T-helper 22 cell (primary cell): ENCODE measurements at regions not wholly inside any gene's neighbourhood (a gene's known extent, or its start where the extent isn't known, plus 50 kb on each side); places are given as distances from the start of the nearest gene placed in this dataset.
"Not testable (repeated sequence)": the region's sequence is repeated elsewhere in the genome, so short reads cannot be mapped to it uniquely, and the experiment has no call there.

Source experiments
- DNase-seq: peaks from one replicate; pipeline ENCODE4 v3.0.0-alpha.2; 2020; ENCODE audit warnings: low read depth

DNA sequence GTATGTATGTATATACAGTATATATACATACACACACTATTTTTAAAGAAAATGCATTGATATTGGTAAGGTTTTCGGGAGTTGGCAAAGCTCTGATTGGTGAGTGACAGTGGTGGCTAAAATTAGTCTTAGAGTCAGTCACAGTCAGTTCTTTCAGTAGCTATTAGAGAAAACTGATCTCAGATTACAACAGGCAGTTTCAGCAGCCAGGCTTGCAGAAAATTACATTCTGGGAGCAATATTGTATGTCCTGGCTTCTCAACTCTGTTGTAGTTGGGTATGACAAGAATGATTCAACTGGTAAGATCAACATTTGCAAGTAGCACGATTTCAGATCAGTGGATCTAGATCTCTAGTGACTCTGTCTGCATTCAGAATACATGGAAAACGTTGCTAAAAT, 897.9 kb upstream of the AUTS2 start:
- no peak for DNase-seq

DNA sequence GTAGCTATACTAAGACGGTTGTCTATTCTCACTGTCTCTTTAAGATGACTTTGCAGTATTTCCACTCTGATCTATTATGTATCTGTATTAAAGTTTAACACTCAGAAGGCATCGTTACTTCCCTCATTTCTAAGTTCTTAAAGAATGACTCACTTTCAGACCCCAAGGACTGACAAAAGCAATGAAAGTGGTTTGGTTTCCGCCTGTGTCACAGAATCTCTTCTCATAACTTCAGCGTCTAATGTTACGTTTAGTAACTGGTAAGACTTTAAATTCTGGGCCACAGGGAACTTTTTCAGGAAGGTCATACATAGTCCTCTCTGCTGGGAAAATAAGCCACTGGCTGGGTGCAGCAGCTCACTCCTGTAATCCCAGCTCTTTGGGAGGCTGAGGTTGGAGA, 892.0 kb upstream of the AUTS2 start:
- DNase-seq: no peak

DNA sequence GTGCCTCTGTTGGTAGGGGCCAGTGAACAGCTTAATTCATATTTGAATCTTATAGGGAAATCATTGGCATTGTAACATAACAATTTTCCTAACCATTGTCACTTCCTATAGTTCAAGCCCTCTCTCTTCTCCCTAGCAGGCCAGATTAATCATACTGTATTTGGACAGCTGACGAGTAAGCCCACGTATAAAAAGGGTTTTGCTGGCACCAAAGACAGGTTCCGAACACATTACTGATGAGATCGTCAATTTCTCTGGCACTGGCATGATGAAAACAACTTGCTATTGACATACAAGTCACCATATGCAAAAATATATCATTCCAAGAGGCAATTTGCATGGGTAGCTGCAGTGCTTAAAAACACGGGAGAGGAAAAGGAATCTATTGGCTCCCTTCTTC, 891.1 kb upstream of the AUTS2 start:
- DNase-seq: no peak

DNA sequence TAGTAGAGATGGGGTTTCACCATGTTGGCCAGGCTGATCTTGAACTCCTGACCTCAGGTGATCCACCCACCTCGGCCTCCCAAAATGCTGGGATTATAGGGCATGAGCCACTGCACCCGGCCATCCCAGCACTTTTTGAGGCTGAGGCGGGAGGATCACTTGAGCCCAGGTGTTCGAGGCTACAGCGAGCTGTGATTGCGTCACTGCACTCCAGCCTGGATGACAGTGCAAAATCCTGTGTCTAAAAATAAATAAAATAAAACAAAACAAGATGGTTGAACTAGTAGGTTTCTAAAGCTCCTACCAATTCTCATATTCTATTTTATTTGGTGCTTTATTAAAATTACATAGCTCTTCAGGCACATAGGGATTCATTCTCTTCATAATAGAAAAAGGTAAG, 890.3 kb upstream of the AUTS2 start:
- DNase-seq: no peak

DNA sequence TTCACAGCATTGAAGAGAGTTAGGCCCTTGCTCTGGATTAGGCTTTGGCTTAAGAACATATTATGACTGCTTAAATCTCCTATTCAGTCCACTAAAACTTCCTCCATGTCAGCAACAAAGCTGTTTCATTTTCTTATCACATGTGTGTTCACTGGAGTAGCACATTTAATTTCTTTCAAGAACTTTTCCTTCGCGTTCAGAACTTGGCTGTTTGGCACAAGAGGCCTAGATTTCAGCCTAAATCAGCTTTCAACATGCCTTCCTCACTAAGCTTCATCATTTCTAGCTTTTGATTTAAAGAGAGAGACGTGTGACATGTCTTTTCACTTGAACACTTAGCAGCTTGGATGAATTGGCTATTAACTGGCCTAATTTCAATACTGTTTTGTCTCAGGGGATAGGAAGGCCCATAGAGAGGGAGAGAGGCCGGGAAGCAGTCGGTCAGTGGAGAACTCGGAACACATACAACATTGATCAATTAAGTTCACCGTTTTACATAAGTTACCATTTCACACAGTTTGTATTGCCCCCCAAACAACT, 885.2 kb upstream of the AUTS2 start:
- DNase-seq: no peak

DNA sequence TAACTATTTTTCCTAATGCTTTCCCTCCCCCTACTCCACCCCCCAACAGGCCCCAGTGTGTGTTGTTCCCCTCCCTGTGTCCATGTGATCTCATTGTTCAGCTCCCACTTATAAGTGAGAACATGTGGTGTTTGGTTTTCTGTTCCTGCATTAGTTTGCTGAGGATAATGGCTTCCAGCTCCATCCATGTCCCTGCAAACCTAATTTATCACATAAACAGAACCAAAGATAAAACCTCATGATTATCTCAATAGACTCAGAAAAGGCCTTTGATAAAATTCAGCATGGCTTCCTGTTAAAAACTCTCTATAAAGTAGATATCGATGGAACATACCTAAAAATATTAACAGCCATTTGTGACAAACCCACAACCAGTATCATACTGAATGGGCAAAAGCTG, 884.1 kb upstream of the AUTS2 start:
- not testable (repeated sequence) for DNase-seq

DNA sequence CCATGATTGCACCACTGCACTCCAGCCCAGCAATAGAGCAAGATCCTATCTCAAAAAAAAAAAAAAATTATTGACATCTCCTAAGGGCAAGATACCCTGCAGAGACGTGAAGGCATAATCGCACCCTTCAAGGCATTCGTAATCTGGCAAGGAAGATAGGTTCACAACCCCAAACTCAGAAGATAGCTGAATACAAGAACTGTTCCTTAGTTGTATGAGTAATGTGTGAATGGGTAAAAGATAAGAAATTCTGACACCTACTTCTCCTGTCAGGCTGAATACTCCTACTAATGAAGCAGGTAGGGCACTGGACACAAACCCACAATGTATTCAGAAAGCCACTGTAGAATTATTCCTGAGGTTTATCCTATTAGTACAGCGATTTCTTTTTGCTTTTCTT, 882.4 kb upstream of the AUTS2 start:
- DNase-seq: no peak

DNA sequence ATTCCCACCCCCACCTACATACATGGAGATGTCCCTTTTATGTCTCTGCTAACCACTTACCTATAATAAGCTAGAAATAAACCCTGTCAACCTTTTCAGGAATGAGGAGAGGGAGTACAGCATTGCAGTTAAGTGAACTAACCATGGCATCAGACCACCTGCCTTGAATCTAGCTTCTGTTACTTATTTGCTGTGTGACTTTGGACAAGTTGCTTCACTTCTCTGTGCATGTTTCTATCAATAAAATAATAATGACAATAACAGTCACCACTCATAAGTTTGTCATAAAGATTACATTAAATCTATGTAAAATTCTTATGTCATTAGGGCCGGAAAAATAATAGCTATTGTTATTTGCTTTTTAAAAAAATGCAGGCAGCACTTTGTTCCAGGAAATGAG, 881.1 kb upstream of the AUTS2 start:
- DNase-seq: no peak

DNA sequence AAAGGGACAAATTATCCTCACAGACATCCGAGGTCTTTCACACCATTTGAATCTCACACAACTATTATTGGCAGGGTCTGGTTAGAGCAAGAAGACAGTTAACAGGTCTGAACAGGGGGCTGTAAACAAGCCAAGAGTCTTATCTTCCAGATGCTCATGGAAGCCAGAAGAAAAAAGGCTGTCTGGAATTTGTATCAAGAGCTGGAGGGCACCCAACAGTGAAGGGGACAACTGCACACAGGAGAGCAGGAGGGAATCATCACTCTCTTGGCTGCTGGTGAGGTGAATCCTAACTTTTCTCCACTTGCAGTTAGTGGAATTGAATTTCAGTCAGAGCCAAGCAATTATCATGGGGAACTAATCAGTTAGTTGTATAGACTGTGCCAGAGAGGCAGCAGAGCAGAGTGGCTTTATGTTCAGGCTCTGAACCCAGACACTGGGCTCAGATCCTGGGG, 880.2 kb upstream of the AUTS2 start:
- DNase-seq: no peak

DNA sequence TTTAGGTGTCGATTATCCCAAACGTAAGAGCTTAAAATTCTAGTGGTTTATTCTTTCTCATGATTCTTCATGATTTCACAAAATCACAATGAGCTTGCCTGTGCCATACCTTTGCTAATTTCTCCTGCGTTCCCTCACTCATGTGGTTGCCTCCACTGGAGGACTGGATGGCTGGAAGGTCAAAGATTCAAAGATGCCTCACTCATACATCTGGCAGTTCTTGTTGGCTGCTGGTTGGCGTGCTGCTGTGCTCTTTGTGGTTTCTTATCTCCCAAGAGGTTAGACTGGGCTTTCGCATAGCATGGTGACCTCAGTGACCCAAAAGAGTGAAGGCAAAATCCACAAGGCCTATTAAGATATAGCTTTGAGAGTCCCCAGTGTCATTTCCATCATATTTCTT, 877.6 kb upstream of the AUTS2 start:
- DNase-seq: no peak

DNA sequence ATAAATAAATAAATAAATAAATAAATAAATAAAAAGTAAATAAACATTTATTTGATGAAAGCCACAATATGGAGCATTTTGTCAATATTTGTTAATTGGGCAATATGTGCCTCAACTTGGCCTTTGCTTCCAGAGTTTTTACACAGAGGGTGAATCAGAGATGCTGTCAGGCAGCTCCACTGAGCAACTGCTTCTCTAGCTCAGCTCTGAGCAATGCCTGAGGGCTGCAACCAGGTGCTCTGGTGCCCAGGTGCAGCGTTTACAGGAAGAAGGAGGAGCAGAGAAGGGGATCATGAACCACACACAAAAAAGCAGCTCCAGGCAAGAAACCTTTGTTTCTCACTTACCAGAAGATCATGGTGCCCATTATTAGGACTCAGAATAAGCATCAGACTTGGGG, 876.2 kb upstream of the AUTS2 start:
- DNase-seq: no peak

DNA sequence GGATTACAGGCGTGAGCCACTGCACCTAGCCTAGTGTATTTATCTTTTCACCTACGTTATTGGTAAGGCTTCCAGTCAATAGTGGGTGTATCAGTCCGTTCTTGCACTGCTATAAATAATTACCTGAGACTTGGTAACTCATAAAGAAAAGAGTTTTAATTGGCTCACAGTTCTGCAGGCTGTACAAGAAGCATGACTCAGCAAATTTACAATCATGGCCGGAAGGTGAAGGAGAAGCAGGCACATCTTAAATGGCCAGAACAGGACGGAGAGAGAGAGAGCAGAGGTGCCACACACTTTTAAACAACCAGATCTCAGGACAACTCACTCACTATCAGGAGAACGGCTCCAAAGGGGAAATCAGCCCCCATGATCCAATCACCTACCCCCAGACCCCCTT, 873.3 kb upstream of the AUTS2 start:
- DNase-seq: no peak

DNA sequence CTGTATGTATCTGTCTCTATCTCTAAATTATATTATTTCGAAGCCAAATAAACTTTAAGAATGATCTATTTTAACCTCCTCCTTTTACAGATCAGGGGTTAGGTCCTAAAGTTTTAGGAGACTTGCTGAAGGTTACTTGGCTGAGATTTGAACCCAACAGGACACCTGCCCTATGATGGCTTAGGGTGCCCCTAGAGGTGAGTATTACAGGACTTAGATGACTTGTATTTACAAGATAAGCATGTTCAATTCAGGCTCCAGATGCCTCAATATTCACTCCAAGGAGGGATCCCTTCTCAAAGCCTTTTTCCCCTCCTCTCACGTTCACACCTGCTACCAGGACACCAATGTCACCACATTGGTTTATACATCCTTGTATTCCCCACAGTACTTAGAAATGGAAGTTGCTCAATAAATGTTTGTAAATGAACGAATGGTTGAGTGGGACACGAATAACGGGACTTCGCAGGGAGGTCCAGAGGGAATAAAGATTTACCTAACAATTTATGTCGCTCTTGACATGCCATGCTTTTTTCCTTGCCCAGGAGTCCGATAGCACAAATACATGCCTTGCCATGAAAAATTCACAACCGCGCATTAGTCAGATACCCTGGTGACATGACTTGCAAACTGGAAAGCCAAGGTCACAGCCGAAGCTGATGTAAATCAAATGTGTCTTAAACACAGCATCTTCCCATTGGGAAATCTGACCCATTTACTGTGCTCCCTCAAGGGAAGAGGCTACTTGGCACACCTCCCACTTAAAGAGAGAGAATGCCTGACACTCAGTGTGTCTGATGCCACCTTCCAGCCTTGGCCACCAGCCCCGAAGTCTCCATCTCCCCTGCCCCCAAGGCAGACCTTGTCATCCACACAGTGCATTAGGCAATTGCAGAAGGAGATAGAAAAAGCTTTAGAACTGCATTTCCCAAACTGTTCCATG, 872.2 kb upstream of the AUTS2 start:
- DNase-seq: no peak

DNA sequence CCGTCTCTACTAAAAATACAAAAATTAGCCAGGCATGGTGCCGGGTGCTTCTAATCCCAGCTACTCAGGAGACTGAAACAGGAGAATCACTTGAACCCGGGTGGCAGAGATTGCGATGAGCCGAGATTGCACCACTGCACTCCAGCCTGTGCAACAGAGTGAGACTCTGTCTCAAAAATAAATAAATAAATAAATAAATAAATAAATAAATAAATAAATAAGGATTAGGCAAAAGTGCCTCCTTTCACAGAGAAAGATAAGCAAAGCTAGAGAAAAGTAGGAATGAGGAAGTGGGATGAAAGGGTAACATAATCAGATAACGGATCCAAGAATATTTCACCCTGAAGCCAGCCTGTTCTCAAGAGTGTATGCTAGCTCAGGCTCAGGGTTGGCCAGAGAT, 869.6 kb upstream of the AUTS2 start:
- not testable (repeated sequence) for DNase-seq

DNA sequence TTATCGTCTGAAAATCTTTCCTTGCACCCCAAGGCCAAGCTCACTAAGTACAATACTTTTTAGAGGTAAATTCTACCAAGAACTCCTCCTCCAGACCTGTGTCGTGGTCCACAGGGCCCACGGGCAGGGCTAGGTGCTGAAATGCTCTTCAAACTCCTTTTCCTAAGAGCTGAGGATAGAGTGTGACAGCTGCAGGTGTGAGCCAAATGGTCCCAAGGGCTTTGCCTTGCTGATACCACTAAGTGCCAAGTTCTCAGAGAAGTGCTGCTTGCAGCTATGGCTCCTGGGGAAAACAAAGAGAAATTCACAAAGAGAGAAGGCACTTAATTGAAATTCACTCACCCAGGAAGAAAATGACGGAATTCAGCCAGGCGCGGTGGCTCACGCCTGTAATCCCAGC, 868.9 kb upstream of the AUTS2 start:
- DNase-seq: no peak

DNA sequence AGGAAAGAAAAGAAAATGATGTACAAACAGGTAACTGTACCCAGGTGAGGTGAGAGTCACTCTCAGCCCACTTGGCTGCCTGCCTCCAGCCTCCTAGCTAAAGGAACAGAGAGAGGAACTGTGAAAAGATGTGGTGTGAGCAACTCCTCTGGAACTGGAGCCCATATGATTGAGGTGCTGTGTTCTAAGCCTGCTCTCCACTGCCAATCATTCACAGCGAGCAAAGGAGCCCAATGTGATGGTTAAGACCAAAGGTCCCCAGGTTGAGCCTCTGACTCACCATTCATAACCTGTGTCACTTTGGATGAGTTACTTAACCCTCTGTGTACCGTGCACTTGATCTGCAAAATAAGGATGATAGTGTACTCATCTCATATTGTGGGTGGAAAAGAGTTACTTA, 868.1 kb upstream of the AUTS2 start:
- no peak for DNase-seq

DNA sequence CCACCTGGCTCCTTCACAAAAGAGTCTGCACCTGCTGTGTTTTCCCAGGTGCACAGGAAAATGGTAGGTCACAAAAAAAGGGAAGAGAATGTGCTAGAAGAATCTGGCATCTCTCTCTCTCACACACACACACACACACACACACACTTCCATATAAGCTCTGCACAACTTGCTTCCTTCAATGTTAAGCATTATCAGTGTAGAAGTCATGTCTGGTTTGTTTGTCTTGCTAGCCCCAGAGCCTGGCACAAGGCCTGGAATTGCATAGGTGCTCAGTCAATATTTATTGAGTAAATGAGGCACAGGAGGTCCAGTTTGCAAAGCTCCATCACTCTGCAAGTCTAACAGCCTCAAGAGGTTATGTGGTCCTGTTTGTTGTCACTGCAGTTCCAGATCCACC, 867.3 kb upstream of the AUTS2 start:
- no peak for DNase-seq

DNA sequence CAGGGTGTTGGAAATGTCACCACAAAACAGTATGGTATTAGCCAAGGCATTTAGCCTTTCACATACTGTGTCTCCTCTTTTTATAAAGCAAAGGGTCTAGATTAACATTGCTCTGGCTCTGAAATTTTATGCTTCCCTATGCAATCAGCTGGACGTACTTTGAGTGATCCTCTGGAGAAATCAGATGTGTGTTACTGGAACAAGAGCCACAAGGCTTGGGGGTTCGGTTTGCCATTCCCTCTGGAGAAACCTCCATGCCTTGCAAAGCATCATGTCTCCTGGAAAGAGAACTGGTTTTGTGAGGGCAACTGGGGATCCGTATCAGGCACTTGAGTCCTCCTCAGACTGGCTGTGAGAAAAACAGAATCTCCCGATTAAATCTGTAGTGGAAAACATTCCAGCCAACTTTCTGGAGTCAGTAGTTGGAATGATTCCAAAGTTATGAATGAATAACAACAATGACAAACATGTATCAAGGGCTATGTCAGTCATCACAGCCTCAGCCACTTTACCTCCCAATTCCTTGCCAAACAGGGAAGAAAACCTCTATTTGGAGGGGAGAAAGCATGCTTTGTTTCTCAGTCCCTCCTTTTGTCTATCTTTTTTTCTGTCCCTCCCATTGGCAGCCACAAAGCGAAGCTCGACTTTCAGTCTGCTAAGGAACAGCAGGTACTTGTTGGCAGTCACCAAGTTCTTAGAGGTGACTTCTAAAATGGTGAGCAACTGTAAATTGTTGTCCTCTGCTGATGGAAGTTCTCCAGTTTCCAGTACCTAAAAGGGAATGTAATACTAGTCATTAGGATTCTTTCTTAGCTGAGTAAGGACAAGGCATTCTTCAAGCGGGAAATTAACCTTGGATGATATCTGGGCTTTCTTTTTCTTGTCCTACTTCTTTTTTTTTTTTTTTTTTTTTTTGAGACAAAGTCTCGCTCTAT, 864.8 kb upstream of the AUTS2 start:
- no peak for DNase-seq

DNA sequence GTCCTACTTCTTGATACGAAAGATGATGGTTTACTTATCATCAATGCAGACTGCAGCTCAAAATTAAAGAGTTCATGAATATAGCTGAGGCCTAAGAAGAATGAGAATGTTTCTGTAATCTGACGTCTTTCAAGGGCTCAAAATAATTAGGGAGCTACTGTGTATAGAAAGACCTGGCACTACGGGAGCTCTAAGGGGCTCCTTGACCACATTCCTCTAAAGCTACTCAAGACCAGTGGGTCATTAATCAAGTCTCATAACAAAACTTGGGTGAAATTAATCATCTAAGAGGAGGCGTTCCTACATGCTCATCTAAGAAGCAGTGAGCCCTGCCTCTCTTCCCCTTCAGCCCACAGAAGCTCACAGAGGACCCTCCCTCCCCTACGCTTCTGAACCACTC, 863.8 kb upstream of the AUTS2 start:
- no peak for DNase-seq

DNA sequence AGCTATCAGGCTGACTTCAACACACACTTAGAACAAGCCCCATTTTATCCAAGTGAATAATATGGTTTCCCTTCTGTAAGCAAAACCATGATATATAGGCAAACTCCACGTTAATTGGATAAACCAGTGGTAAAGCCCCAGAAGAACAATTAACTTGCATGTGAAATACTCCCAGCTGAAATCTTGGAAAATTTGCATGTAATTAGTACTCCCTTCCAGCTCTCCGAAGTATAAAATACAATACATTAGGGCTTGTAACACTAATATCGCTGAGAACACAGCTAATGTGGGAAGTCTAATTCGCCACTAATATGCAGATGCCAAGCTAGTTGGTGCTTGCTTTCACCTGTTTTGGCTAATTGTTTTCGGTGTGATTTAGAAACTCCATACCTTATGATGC, 859.0 kb upstream of the AUTS2 start:
- no peak for DNase-seq

DNA sequence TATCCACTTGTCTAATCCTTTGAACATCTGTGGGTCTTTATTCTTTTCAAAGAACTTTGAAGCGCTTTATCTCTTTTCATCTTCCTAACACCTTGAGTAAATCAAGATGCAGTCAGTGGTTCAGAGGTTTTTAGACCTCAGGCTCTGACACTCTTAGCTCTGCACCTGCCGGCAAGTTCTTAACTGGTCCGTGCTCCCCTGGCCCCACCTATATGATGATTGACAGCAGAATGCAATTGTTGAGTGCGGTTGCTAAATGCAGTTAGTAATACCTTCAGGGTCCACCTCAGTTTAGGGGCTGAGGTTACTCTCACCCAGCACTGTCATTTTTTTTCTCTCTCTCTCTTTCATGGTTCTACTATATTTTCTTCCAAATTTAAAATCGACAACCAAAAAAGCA, 854.2 kb upstream of the AUTS2 start:
- DNase-seq: no peak
